Tibial nerve (tissue), 4 donors: ENCODE measurements at regions not wholly inside any gene's neighbourhood (a gene's known extent, or its start where the extent isn't known, plus 50 kb on each side); places are given as distances from the start of the nearest gene placed in this dataset.

ENCODE experiments used
- DNase-seq, 2 donors: peaks; one replicate each; pipeline ENCODE4 v3.0.0-alpha.2; 2019; ENCODE audit warnings: low spot score in 2 of 2
- H3K27ac ChIP-seq, 4 donors: fragments of 200-600 bp; sonication (generic) in 3 of 4; one replicate each; pipeline ENCODE4 v1.5.1; 2017 to 2019; ENCODE audit warnings: mild to moderate bottlenecking in 1 of 4
- H3K27me3 ChIP-seq, 2 donors: fragments of 200-600 bp; sonication (generic) in 1 of 2; one replicate each; pipeline versions ENCODE4 v1.5.1 to v1.6.0; 2017 to 2019
- H3K36me3 ChIP-seq, 3 donors: fragments of 200-600 bp; sonication (generic); one replicate each; pipeline ENCODE4 v1.5.1; 2018 to 2019
- H3K4me1 ChIP-seq, 4 donors: fragments of 200-600 bp; sonication (generic) in 3 of 4; one replicate each; pipeline ENCODE4 v1.5.1; 2017 to 2019
- H3K4me3 ChIP-seq, 4 donors: fragments of 200-600 bp; sonication (generic) in 3 of 4; one replicate each; pipeline ENCODE4 v1.5.1; 2017 to 2019; ENCODE audit warnings: mild to moderate bottlenecking in 1 of 4, moderate library complexity in 1 of 4
- H3K9me3 ChIP-seq, 4 donors: fragments of 200-600 bp; sonication (generic) in 3 of 4; one replicate each; pipeline ENCODE4 v1.5.1; 2017 to 2019
- CTCF ChIP-seq, 5 experiments: fragments of 200-600 bp in 3 of 5; fragments of 450-650 bp in 2 of 5; sonication (generic) in 3 of 5; IDR thresholded peaks; one replicate each; pipeline ENCODE4 v1.5.1; 2016 to 2019; ENCODE audit warnings: antibody characterized with exemption in 5 of 5, mild to moderate bottlenecking in 3 of 5, moderate library complexity in 2 of 5
- EP300 ChIP-seq, 2 donors: sonication (generic); formaldehyde crosslinking; IDR thresholded peaks; one replicate each; pipeline ENCODE4 v1.6.1; 2017; ENCODE audit warnings: antibody characterized with exemption in 2 of 2, mild to moderate bottlenecking in 1 of 2
- POLR2A ChIP-seq, 2 donors: fragments of 450-650 bp; IDR thresholded peaks; one replicate each; pipeline ENCODE4 v1.6.1; 2017; ENCODE audit warnings: antibody characterized with exemption in 2 of 2, mild to moderate bottlenecking in 2 of 2, moderate library complexity in 2 of 2
- WGBS, 2 donors: methylation state at CpG; one replicate each; pipeline ENCODE4 v1.1.5; 2018; 5-methylcytosine and 5-hydroxymethylcytosine counted together

DNA sequence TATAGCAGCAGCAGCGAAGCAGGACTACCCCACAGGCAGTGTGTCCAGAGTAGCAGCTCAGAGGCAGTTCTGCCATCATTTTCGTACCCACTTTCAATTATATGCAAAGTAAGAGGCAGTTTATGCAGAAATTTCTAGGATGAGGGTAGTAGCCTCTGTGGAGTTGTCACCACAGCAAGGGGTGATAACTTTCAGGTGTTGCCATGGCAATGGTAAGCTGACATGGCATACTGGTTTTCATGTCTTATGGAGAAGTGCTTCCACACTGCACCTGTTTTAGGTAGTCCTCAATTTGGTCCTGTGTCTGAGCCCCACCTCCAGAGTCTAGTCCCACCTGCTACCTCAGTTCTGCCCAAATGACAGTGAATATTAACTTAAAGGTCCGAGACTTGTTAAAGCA, 133.3 kb upstream of the SYT6 start:
- WGBS, 2 donors = 83 to 90% methylated on average over 3 of the region's 3 CpGs
- no peaks in the 10 kb centered on the region for H3K4me1 ChIP-seq

DNA sequence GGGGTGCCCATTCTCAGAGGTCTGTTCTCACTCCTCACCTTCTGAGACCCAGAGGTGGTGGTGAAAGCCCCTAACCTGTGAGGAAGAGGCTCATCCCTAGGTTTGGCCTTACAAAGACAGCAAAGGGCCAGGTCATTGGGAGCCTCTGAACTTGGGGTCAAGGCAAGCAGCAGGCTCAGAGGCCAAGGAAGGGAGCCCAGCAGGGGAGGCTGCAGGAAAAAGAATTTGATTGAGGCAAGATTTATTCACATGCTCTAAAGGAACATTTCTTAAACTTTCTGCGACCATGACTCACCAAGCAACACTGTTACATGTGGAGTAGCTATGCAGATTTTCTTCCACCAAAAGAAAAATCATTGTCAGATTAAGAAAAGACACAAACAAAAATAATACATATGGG, 132.5 kb upstream of the SYT6 start:
- Histone ChIP-seq H3K9me3 (no peaks in the 10 kb centered on the region), H3K36me3 (no peaks in the 10 kb centered on the region), H3K27ac (no peak overlapping the region), H3K27me3 (no peaks in the 10 kb centered on the region), H3K4me1 (no peaks in the 10 kb centered on the region), H3K4me3 (no peak overlapping the region)
- TF ChIP-seq EP300 (IDR thresholded peaks at IDR 0.05) = no peak
- DNase-seq = no peak
- 56 to 58% methylated on average over 1 of the region's 1 CpG for WGBS, 2 donors

More for the DNA sequence above, 133.3 kb upstream of the SYT6 start:
- Histone ChIP-seq H3K4me3 (no peak overlapping the region), H3K27me3 (no peaks in the 10 kb centered on the region), H3K36me3 (no peaks in the 10 kb centered on the region), H3K9me3 (no peaks in the 10 kb centered on the region), H3K27ac (no peak overlapping the region)
- DNase-seq = no peak
- TF ChIP-seq EP300 (IDR thresholded peaks at IDR 0.05) (no peak), CTCF (IDR thresholded peaks at IDR 0.05) (no peak), POLR2A (IDR thresholded peaks at IDR 0.05) (no peak)

- TF ChIP-seq POLR2A (IDR thresholded peaks at IDR 0.05) = no peak
- TF ChIP-seq EP300 (IDR thresholded peaks at IDR 0.05) = no peak
- peak; percentile 72 to 83 (median 77) for TF ChIP-seq CTCF (IDR thresholded peaks at IDR 0.05)
- no peak overlapping the region for H3K4me3 ChIP-seq
- WGBS, 2 donors = 36 to 38% methylated on average over 7 of the region's 7 CpGs
- no peaks in the 10 kb centered on the region for H3K27me3 ChIP-seq
- no peaks in the 10 kb centered on the region for H3K9me3 ChIP-seq
- DNase-seq = peak; percentile 83 to 94
- H3K36me3 ChIP-seq = no peaks in the 10 kb centered on the region
- no peaks in the 10 kb centered on the region for H3K4me1 ChIP-seq
- no peak overlapping the region for H3K27ac ChIP-seq
Observed at GRCh38 chr1:114282751-114283403, 129.2 kb upstream of the SYT6 start.

DNA sequence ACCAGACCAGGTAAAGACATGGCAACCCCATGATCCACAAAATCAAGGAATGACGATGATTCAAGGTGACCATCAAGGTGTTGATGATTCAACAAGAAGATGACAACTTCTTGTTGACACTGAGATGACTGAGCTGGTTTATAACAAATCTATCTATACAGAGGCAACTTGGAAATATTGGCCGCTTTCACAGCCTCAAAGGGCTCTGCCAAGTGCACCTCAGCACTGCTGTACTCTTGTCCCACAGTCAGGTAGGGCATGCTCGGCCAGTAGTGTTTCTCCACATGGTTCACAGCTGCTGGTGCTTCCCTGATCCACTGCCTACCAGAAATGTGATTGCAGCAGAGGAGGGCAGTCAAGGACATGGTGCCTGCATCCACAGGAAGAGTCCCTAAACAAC, 125.2 kb upstream of the SYT6 start:
- H3K4me1 ChIP-seq = no peaks in the 10 kb centered on the region
- no peak for DNase-seq
- no peak overlapping the region for H3K27ac ChIP-seq
- no peaks in the 10 kb centered on the region for H3K9me3 ChIP-seq
- no peak overlapping the region for H3K4me3 ChIP-seq
- H3K27me3 ChIP-seq = no peaks in the 10 kb centered on the region
- H3K36me3 ChIP-seq = no peaks in the 10 kb centered on the region
- WGBS, 2 donors = 65 to 96% methylated on average over 3 of the region's 3 CpGs
- TF ChIP-seq POLR2A (IDR thresholded peaks at IDR 0.05) (no peak), CTCF (IDR thresholded peaks at IDR 0.05) (no peak), EP300 (IDR thresholded peaks at IDR 0.05) (no peak)

GRCh38 chr1:114278430-114278829, 124.8 kb upstream of the SYT6 start:
- H3K36me3 ChIP-seq = no peaks in the 10 kb centered on the region
- TF ChIP-seq POLR2A (IDR thresholded peaks at IDR 0.05) = no peak
- no peak for TF ChIP-seq CTCF (IDR thresholded peaks at IDR 0.05)
- TF ChIP-seq EP300 (IDR thresholded peaks at IDR 0.05) = no peak
- no peak overlapping the region for H3K27ac ChIP-seq

More at GRCh38 chr1:114278430-114278829, 124.8 kb upstream of the SYT6 start:
- Histone ChIP-seq H3K4me3 (no peak overlapping the region), H3K4me1 (no peaks in the 10 kb centered on the region), H3K9me3 (no peaks in the 10 kb centered on the region), H3K27me3 (no peaks in the 10 kb centered on the region)
- DNase-seq = no peak
